ENCODE measurements at regions not wholly inside any gene's neighbourhood (a gene's known extent, or its start where the extent isn't known, plus 50 kb on each side); places are given as distances from the start of the nearest gene placed in this dataset.

DNA sequence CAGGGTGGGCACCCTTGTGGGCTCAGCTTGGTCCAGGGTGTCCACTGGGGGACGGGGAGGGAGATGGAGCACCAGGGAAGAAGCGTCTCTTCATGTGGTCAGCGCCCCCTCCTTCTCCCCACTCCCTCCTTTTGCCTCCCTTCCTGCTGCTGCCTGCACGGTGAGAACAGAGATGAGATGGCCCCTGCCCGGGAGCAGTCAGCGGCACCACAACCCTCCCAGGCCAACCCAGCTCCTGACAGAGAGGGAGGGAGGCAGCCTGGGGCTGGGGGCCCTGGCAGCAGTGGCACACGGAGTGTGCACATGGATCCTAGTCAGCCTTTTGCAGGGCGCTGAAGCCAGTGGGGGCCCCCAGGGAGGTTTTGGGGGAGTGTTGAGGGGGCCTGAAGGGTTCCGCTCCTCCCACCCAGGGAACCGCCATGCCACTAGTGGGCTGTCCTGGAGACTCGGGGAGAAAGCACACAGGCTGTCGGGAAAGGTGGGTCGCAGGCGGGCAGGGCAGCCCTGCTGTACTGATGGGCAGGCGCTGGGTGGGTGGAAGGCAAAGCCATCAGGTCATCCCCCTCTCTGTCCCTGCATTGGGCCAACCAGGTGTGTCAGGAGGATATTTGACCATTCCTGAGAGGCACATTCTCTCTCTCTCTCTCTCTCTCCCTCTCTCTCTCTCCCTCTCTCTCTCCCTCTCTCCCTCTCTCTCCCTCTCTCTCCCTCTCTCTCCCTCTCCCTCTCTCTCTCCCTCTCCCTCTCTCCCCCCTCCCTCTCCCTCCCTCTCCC lies 94.3 kb upstream of the BHLHE23 start:
- Histone ChIP-seq H3K4me3 (ENCODE audit: low read depth in 1 of 3, low read length in 3 of 3) (no peak overlapping the region), H3K27me3 (ENCODE audit: control insufficient read depth in 3 of 3, insufficient read depth in 3 of 3, low read length in 3 of 3) (peaks cover 0 to 27% (median 0%) of the 10 kb centered on the region in 3 donors), H3K36me3 (ENCODE audit: control insufficient read depth in 3 of 3, insufficient read depth in 2 of 3, low read depth in 1 of 3, low read length in 3 of 3) (no peaks in the 10 kb centered on the region), H3K4me1 (ENCODE audit: control insufficient read depth in 3 of 3, insufficient read depth in 2 of 3, low read depth in 1 of 3, low read length in 2 of 3) (peaks cover 0 to 3% (median 0%) of the 10 kb centered on the region in 3 donors), H3K27ac (ENCODE audit: low read depth in 1 of 3, low read length in 2 of 3) (no peak overlapping the region), H3K9me3 (ENCODE audit: control insufficient read depth in 2 of 2, insufficient read depth in 1 of 2, low read depth in 1 of 2, low read length in 1 of 2) (no peaks in the 10 kb centered on the region)
- FAIRE-seq (no peak), DNase-seq (no peak)
- WGBS, 3 donors, result 56 to 66% (median 61%) methylated on average over 11 to 15 of the region's 15 CpGs

DNA sequence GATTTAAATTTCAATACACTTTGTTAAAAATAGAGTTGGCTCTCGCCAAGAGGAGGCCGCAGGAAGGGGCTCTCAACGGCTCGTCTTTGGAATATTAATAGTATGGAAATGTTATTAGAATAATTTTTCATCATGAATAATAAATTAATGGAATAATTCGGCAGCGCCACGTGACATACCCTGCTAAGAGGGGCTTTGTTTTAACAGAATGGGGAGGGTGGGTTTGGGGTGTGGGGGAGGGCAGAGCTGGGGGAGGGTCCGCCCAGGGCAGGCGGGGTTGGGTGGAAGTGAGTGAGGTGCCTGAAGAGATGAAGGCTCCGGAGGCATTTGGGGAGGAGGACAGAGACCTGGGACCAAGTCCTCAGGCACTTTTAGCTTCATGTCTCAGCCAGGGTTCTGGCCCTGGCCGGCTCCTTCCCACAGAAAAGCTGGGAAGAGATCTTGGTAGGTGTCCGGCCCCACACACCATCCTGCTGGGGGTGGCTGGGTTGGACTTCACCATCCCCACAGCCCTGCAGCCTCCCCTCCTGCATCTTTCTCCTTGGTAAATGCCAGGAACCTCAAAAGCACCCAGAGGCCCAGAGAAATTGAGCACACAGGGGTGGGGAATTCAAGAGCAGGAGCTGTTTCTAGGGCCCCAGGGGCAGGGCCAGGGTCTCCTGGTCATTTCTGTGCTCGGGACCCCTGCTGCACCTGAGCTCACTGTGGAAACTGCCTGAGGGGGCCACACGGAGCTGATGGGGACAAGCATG lies 93.6 kb upstream of the BHLHE23 start:
- Histone ChIP-seq H3K27me3 (ENCODE audit: control insufficient read depth in 3 of 3, insufficient read depth in 3 of 3, low read length in 3 of 3) (peaks cover 0 to 27% (median 0%) of the 10 kb centered on the region in 3 donors), H3K27ac (ENCODE audit: low read depth in 1 of 3, low read length in 2 of 3) (no peak overlapping the region), H3K4me1 (ENCODE audit: control insufficient read depth in 3 of 3, insufficient read depth in 2 of 3, low read depth in 1 of 3, low read length in 2 of 3) (peaks cover 0 to 3% (median 0%) of the 10 kb centered on the region in 3 donors), H3K9me3 (ENCODE audit: control insufficient read depth in 2 of 2, insufficient read depth in 1 of 2, low read depth in 1 of 2, low read length in 1 of 2) (no peaks in the 10 kb centered on the region), H3K36me3 (ENCODE audit: control insufficient read depth in 3 of 3, insufficient read depth in 2 of 3, low read depth in 1 of 3, low read length in 3 of 3) (no peaks in the 10 kb centered on the region), H3K4me3 (ENCODE audit: low read depth in 1 of 3, low read length in 3 of 3) (no peak overlapping the region)
- FAIRE-seq, result no peak
- 38 to 43% (median 38%) methylated on average over 14 of the region's 14 CpGs for WGBS, 3 donors
- no peak for DNase-seq

DNA sequence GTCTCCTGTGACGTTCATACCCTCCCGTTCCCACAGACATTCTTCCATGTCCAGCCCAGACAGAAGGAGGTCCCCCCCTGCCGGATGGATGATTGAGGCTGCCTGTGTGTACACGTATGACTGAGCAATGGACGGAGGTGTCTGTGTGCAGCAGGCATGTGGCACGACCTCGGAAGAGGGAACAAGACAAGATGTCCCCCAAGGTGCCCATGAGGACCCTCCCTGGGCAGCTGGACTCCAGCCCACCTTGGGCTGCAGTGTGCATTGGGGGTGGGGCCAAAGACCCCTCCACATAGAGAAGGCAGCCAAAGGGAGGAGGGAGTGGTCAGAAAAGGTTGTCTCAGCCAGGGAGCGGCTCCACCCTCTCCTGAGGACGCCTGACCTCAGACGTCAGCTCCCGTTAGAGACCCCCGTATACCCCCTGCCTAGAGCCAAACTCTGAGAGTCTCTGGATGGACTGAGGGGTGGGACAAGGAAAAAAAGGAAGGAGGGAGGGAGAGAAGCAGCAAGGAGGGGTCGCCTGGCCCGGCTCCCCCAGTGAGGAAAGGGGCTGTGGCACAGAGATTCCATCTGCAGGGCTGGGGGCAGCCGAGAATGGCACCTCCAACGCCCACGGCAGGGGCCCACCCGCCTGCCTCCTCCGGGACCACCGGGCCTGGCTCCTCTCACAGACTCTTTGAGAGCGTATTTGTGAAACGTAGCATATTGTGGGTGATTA lies 92.9 kb upstream of the BHLHE23 start:
- Histone ChIP-seq H3K9me3 (ENCODE audit: control insufficient read depth in 2 of 2, insufficient read depth in 1 of 2, low read depth in 1 of 2, low read length in 1 of 2) (no peaks in the 10 kb centered on the region), H3K36me3 (ENCODE audit: control insufficient read depth in 3 of 3, insufficient read depth in 2 of 3, low read depth in 1 of 3, low read length in 3 of 3) (no peaks in the 10 kb centered on the region), H3K4me1 (ENCODE audit: control insufficient read depth in 3 of 3, insufficient read depth in 2 of 3, low read depth in 1 of 3, low read length in 2 of 3) (peaks cover 0 to 3% (median 0%) of the 10 kb centered on the region in 3 donors), H3K4me3 (ENCODE audit: low read depth in 1 of 3, low read length in 3 of 3) (no peak overlapping the region), H3K27me3 (ENCODE audit: control insufficient read depth in 3 of 3, insufficient read depth in 3 of 3, low read length in 3 of 3) (peaks cover 0 to 27% (median 0%) of the 10 kb centered on the region in 3 donors), H3K27ac (ENCODE audit: low read depth in 1 of 3, low read length in 2 of 3) (no peak overlapping the region)
- no peak for DNase-seq
- no peak for FAIRE-seq
- 31 to 38% (median 34%) methylated on average over 22 of the region's 22 CpGs for WGBS, 3 donors

DNA sequence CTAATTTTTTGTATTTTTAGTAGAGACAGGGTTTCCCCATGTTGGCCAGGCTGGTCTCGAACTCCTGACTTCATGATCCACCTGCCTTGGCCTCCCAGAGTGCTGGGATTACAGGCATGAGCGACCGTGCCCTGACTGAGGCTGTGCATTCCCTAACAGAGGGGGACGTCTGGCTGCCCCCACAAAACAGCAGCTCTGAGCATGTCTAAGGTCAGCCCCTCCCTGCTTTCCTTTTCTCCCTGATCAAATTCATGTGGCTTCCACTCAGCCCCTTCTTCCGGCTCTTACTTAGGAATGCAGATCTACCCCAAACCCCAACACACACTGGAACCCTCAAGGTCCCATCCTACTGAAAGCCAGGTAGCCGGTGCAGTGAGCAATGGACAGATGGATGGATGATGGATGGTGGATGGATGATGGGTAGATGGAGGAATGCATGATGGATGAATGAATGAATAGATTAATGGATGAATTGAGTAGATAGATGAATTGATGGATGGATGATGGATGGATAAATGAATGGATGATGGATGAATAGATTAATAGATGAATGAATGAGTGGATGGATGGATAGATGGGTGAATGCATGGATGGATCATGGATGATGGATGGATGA lies 91.5 kb upstream of the BHLHE23 start:
- FAIRE-seq (no peak), DNase-seq (no peak)
- 79 to 82% (median 80%) methylated on average over 6 of the region's 6 CpGs for WGBS, 3 donors
- H3K27ac ChIP-seq (ENCODE audit: low read depth in 1 of 3, low read length in 2 of 3), result no peak overlapping the region
- H3K4me3 ChIP-seq (ENCODE audit: low read depth in 1 of 3, low read length in 3 of 3), result no peak overlapping the region
- peaks cover 0 to 26% (median 0%) of the 10 kb centered on the region in 3 donors for H3K27me3 ChIP-seq (ENCODE audit: control insufficient read depth in 3 of 3, insufficient read depth in 3 of 3, low read length in 3 of 3)
- peaks cover 0 to 3% (median 0%) of the 10 kb centered on the region in 3 donors for H3K4me1 ChIP-seq (ENCODE audit: control insufficient read depth in 3 of 3, insufficient read depth in 2 of 3, low read depth in 1 of 3, low read length in 2 of 3)
- H3K36me3 ChIP-seq (ENCODE audit: control insufficient read depth in 3 of 3, insufficient read depth in 2 of 3, low read depth in 1 of 3, low read length in 3 of 3), result no peaks in the 10 kb centered on the region
- H3K9me3 ChIP-seq (ENCODE audit: control insufficient read depth in 2 of 2, insufficient read depth in 1 of 2, low read depth in 1 of 2, low read length in 1 of 2), result no peaks in the 10 kb centered on the region

DNA sequence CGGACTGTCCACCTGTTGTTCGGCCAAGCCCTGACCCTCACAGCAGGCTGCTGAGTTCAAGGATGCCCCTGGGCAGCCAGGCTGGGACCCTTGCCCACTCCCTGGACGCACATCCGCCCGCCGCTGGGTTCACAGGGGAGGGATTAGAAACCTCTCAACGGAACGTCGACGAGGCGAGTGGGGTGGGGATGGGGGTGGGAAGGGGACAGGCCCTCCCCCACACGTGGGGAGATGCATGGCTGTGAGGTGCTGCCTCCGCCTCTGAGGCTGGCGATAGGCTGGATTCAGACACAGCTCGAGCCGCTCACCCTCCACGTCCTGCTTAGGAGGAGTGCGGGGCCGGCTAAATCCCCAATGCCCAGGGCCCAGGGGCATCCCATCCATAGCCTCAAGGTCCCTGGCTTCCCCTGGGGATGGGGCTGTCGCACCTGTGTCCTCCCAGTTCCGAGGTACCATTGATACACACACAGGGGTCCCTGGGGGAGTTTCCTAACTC lies 90.6 kb upstream of the BHLHE23 start:
- Histone ChIP-seq H3K9me3 (ENCODE audit: control insufficient read depth in 2 of 2, insufficient read depth in 1 of 2, low read depth in 1 of 2, low read length in 1 of 2) (no peaks in the 10 kb centered on the region), H3K27ac (ENCODE audit: low read depth in 1 of 3, low read length in 2 of 3) (no peak overlapping the region), H3K27me3 (ENCODE audit: control insufficient read depth in 3 of 3, insufficient read depth in 3 of 3, low read length in 3 of 3) (peaks cover 0 to 22% (median 2%) of the 10 kb centered on the region in 3 donors), H3K4me3 (ENCODE audit: low read depth in 1 of 3, low read length in 3 of 3) (no peak overlapping the region), H3K4me1 (ENCODE audit: control insufficient read depth in 3 of 3, insufficient read depth in 2 of 3, low read depth in 1 of 3, low read length in 2 of 3) (peaks cover 0 to 3% (median 0%) of the 10 kb centered on the region in 3 donors), H3K36me3 (ENCODE audit: control insufficient read depth in 3 of 3, insufficient read depth in 2 of 3, low read depth in 1 of 3, low read length in 3 of 3) (no peaks in the 10 kb centered on the region)
- DNase-seq (no peak), FAIRE-seq (no peak)
- 73 to 74% (median 73%) methylated on average over 20 to 21 of the region's 21 CpGs for WGBS, 3 donors

DNA sequence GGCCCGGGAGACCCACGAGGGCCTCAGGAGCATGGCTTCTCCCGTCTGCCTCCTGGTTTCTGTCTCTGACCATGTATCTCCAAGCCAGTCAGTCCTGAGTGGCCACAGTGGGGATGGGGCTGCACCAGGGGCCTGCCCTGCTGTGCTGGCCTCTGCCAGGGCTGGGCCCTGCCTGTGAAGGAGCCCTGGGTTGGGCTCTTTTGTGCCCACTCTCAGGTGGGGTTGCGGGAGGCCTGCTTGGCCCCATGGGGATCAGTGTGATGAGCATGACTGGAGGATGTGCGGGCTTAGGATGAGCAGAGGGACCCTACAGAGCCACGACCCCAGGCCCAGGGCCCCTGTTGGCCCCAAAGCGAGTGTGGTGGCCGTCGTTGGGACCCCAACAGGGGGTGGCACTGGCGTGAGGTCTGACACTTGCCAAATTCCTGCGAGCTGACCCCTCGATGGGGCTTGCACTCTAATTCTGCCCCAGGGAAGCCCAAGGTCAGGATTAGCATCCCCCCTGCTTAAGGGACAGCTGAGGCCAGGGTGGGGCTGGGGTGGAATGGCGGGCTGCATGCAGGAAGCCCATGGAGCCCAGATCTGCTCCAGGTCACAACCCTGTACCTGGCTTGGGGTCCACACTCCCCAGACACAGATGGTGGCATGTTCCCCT lies 90.0 kb upstream of the BHLHE23 start:
- FAIRE-seq, result no peak
- 69 to 76% (median 72%) methylated on average over 11 to 13 of the region's 13 CpGs for WGBS, 3 donors
- DNase-seq, result no peak

DNA sequence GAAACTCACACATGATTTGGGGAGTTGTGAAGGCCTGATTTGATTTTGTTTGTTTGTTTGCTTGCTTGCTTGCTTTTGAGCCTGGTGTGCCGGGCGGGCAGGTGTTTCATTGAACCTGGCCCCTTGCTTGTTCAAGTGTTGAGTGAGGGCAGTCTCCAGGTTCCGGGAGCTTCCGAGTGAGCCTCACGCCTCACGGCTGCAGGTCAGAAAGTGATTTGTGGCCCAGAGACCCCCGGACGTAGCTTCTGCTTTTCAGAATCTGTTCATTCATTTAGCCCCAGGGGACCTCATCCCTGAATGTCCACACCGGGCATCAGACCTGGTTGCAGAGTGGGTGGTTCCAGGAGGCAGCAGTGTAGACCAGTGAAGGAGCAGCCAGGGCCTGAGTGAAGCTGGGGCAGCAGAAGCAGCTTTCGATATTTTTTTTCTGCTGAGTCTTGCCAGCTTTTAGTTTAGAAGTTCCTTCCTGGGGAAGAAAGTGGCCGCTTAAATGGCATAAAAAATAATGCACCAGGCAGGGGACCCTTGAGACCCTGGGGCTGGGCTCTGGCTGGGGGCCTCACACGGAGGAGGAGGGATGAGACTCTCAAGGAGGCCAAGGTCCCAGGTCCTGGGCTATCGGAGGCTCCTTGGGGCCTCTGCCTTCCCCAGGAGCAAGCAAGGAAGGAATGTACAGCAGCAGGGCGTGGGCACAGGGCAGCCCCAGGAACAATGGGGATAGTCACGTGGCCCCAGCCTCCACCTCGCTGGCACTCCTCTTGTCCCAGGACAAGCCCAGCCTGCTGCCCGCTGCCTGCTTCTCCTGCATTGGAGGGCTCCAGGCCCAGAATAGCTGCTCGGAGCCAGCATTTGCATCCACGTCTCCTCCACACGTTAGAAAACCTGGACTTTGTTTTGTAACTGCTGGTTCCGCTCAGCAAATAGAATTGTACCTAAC lies 89.2 kb upstream of the BHLHE23 start:
- Histone ChIP-seq H3K27me3 (ENCODE audit: control insufficient read depth in 3 of 3, insufficient read depth in 3 of 3, low read length in 3 of 3) (peaks cover 0 to 12% (median 2%) of the 10 kb centered on the region in 3 donors), H3K27ac (ENCODE audit: low read depth in 1 of 3, low read length in 2 of 3) (no peak overlapping the region), H3K4me3 (ENCODE audit: low read depth in 1 of 3, low read length in 3 of 3) (no peak overlapping the region), H3K36me3 (ENCODE audit: control insufficient read depth in 3 of 3, insufficient read depth in 2 of 3, low read depth in 1 of 3, low read length in 3 of 3) (no peaks in the 10 kb centered on the region), H3K4me1 (ENCODE audit: control insufficient read depth in 3 of 3, insufficient read depth in 2 of 3, low read depth in 1 of 3, low read length in 2 of 3) (no peaks in the 10 kb centered on the region), H3K9me3 (ENCODE audit: control insufficient read depth in 2 of 2, insufficient read depth in 1 of 2, low read depth in 1 of 2, low read length in 1 of 2) (no peaks in the 10 kb centered on the region)
- FAIRE-seq (no peak), DNase-seq (no peak)
- WGBS, 3 donors, result 51 to 65% (median 54%) methylated on average over 21 of the region's 21 CpGs

More for the DNA sequence above, 90.0 kb upstream of the BHLHE23 start:
- no peaks in the 10 kb centered on the region for H3K9me3 ChIP-seq (ENCODE audit: control insufficient read depth in 2 of 2, insufficient read depth in 1 of 2, low read depth in 1 of 2, low read length in 1 of 2)
- H3K27me3 ChIP-seq (ENCODE audit: control insufficient read depth in 3 of 3, insufficient read depth in 3 of 3, low read length in 3 of 3), result peaks cover 0 to 18% (median 2%) of the 10 kb centered on the region in 3 donors
- H3K27ac ChIP-seq (ENCODE audit: low read depth in 1 of 3, low read length in 2 of 3), result no peak overlapping the region
- no peaks in the 10 kb centered on the region for H3K36me3 ChIP-seq (ENCODE audit: control insufficient read depth in 3 of 3, insufficient read depth in 2 of 3, low read depth in 1 of 3, low read length in 3 of 3)
- H3K4me3 ChIP-seq (ENCODE audit: low read depth in 1 of 3, low read length in 3 of 3), result no peak overlapping the region
- peaks cover 0 to under 1% (median 0%) of the 10 kb centered on the region in 3 donors for H3K4me1 ChIP-seq (ENCODE audit: control insufficient read depth in 3 of 3, insufficient read depth in 2 of 3, low read depth in 1 of 3, low read length in 2 of 3)
